ENCODE measurements at regions not wholly inside any gene's neighbourhood (a gene's known extent, or its start where the extent isn't known, plus 50 kb on each side); places are given as distances from the start of the nearest gene placed in this dataset.
A peak's percentile ranks its signal among the peaks of the same experiment; 100 is the strongest.

DNA sequence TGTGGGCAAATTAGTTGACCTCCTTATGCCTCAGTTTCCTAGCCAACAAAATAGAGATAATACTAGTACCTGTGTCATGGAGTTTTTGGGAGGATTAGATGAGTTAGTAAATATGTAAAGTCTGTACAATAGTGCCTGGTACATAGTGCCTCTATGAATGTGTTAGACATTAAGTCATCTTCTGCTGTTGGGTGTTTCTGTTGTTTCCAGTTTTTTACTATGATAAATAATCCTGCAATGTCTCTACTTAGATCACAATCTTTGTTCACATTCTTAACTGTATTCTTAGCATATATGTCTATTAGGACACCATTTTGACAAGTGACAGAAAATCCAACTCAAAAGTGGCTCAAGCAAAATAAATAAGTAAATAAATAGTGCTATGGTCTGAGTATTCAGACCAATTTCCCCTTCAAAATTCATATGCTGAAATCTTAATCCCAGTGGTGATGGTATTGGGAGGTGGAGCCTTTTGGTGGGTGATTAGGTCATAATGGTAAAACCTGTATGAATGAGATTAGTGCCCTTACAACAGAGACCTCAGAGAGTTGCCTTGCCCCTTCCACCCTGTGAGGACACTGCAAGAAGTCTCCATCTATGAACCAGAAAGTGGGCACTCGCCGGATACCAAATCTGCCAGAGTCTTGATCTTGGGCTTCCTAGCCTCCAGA, 84.3 kb downstream of the DIRAS3 start:
- Histone ChIP-seq H3K36me3 (no peaks in the 10 kb centered on the region), H3K4me1 (no peaks in the 10 kb centered on the region), H3K4me3 (no peak overlapping the region), H3K9me3 (peaks cover 0 to 25% (median 10%) of the 10 kb centered on the region in 12 donors), H3K27me3 (no peaks in the 10 kb centered on the region), H3K27ac (no peak overlapping the region)
- DNase-seq: no peak
- ATAC-seq: no peak
- TF ChIP-seq, protein P1, sequence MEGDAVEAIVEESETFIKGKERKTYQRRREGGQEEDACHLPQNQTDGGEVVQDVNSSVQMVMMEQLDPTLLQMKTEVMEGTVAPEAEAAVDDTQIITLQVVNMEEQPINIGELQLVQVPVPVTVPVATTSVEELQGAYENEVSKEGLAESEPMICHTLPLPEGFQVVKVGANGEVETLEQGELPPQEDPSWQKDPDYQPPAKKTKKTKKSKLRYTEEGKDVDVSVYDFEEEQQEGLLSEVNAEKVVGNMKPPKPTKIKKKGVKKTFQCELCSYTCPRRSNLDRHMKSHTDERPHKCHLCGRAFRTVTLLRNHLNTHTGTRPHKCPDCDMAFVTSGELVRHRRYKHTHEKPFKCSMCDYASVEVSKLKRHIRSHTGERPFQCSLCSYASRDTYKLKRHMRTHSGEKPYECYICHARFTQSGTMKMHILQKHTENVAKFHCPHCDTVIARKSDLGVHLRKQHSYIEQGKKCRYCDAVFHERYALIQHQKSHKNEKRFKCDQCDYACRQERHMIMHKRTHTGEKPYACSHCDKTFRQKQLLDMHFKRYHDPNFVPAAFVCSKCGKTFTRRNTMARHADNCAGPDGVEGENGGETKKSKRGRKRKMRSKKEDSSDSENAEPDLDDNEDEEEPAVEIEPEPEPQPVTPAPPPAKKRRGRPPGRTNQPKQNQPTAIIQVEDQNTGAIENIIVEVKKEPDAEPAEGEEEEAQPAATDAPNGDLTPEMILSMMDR (IDR thresholded peaks at IDR 0.05): no peak
- TF ChIP-seq POLR2A (IDR thresholded peaks at IDR 0.05): no peak
- intact Hi-C loops (cut with DNase I): no loop called here
- 86 to 96% (median 94%) methylated on average over 2 of the region's 2 CpGs for WGBS, 4 donors

DNA sequence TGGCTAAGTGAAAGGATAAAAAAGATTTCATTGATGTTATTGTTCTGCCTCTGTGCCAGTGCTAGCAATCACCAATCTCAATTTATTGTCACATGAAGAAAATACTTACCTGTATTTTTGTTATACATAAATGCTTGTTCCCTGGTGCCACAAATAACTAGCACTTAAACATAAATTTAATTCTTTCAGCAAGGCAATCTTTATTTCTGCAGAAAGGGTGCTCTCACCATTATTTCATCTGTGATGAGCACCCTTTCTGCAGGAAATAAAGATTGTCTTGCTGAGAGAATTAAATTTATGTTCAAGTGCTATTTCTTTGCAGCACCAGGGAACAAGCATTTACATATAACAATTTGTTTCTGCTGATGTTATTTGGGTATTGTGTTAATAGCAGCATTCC, 87.2 kb downstream of the DIRAS3 start:
- intact Hi-C loops (cut with DNase I): no loop called here
- ATAC-seq (no peak), DNase-seq (no peak)
- no peaks in the 10 kb centered on the region for H3K4me1 ChIP-seq
- H3K9me3 ChIP-seq: peaks cover 0 to 23% (median 10%) of the 10 kb centered on the region in 12 donors
- H3K27ac ChIP-seq: no peak overlapping the region
- H3K4me3 ChIP-seq: no peak overlapping the region
- TF ChIP-seq, protein P1 (IDR thresholded peaks at IDR 0.05): no peak
- TF ChIP-seq POLR2A (IDR thresholded peaks at IDR 0.05): no peak
- H3K27me3 ChIP-seq: no peaks in the 10 kb centered on the region
- no peaks in the 10 kb centered on the region for H3K36me3 ChIP-seq

DNA sequence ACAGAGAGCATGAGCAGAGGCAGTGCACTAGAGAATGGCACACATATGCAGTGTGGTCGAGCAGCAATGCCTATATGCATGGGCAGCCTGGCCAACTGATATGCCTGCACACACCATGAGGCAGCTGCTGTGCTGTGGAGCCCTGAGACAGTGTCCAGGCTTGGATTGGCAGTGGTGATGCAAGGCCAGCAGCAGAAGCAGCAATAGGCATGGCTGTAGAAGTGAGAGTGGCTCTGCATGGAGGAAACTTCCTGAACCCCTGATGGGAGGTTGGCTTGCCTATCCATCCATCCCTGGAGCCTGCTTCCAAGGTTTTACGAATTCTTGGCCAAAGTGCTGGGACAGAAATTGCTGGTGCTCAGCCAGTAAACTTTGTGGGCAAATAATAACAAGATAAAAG, 89.7 kb downstream of the DIRAS3 start:
- 57 to 69% (median 67%) methylated on average over 2 of the region's 2 CpGs for WGBS, 4 donors
- H3K4me1 ChIP-seq: peaks cover 0 to 17% (median 6%) of the 10 kb centered on the region in 12 donors

DNA sequence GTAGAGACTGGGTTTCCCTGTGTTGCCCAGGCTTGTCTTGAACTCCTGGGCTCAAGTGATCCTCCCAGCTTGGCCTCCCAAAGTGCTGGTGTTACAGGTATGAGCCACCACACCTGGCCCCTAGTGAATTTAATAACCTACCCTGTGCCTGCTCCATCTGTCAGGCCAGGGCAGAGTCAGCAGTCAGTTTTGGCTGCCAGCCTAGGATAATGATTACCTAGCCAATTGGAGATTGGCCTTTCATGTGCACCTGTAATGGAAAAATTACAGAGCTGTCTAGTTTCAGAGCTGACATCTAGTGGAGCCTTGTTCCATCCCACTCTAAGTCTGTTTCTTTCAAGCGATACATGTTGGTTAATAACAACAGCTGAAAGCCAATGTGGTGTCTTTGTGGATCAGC, 92.0 kb downstream of the DIRAS3 start:
- 92 to 100% (median 97%) methylated on average over 1 of the region's 1 CpG for WGBS, 4 donors
- ATAC-seq (no peak), DNase-seq (no peak)
- Histone ChIP-seq H3K4me1 (peaks cover 0 to 17% (median 6%) of the 10 kb centered on the region in 12 donors), H3K27ac (no peak overlapping the region), H3K27me3 (no peaks in the 10 kb centered on the region), H3K9me3 (peaks cover 0 to 16% (median 8%) of the 10 kb centered on the region in 12 donors), H3K4me3 (no peak overlapping the region), H3K36me3 (no peaks in the 10 kb centered on the region)
- TF ChIP-seq POLR2A (IDR thresholded peaks at IDR 0.05): no peak
- TF ChIP-seq, protein P1 (IDR thresholded peaks at IDR 0.05): no peak
- intact Hi-C loops (cut with DNase I): no loop called here

More for the DNA sequence above, 89.7 kb downstream of the DIRAS3 start:
- DNase-seq (no peak), ATAC-seq (peak in 2 of 4 donors; percentile 17 to 43)
- Histone ChIP-seq H3K27me3 (no peaks in the 10 kb centered on the region), H3K36me3 (no peaks in the 10 kb centered on the region), H3K27ac (no peak overlapping the region), H3K4me3 (no peak overlapping the region), H3K9me3 (peaks cover 0 to 23% (median 10%) of the 10 kb centered on the region in 12 donors)
- no peak for TF ChIP-seq POLR2A (IDR thresholded peaks at IDR 0.05)
- TF ChIP-seq, protein P1 (IDR thresholded peaks at IDR 0.05): no peak
- intact Hi-C loops (cut with DNase I): no loop called here

All from heart left ventricle (tissue), 16 donors.